ENCODE measurements at regions not wholly inside any gene's neighbourhood (a gene's known extent, or its start where the extent isn't known, plus 50 kb on each side); places are given as distances from the start of the nearest gene placed in this dataset.

DNA sequence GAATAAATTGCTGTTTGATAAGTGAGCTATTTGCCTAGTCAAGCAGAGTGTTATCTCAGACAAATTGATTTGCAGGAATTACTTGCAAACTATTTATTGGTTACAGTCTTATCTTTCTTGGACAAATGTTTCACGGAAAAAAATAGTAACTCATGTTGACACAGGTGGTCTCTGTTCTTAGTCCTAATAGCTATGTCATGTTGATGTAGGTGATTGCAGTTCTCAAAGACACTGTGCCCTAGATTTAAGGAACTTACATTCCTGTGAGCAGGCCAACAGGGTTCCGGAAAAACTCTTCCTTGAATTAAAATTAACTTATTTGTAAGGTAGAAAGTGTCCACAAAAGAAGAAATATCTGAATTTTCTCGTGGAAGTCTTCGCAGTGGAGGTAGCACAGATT lies 109.6 kb upstream of the SLCO6A1 start:
- no peak for DNase-seq (ENCODE audit: low read depth)
- no peak for TF ChIP-seq CTCF (IDR thresholded peaks at IDR 0.05; ENCODE audit: insufficient read depth, low read depth, low read length, missing control alignments)
- no peak overlapping the region for H3K4me3 ChIP-seq (ENCODE audit: low read length)

GRCh38 chr5:102611312-102611711 lies 112.5 kb upstream of the SLCO6A1 start:
- TF ChIP-seq CTCF (IDR thresholded peaks at IDR 0.05; ENCODE audit: insufficient read depth, low read depth, low read length, missing control alignments) = no peak
- DNase-seq (ENCODE audit: low read depth) = peak; percentile 21
- no peak overlapping the region for H3K4me3 ChIP-seq (ENCODE audit: low read length)

- TF ChIP-seq CTCF (IDR thresholded peaks at IDR 0.05; ENCODE audit: insufficient read depth, low read depth, low read length, missing control alignments) = no peak
- no peak for DNase-seq (ENCODE audit: low read depth)
- H3K4me3 ChIP-seq (ENCODE audit: low read length) = no peak overlapping the region
These were observed 114.9 kb upstream of the SLCO6A1 start for GRCh38 chr5:102613661-102614060.

DNA sequence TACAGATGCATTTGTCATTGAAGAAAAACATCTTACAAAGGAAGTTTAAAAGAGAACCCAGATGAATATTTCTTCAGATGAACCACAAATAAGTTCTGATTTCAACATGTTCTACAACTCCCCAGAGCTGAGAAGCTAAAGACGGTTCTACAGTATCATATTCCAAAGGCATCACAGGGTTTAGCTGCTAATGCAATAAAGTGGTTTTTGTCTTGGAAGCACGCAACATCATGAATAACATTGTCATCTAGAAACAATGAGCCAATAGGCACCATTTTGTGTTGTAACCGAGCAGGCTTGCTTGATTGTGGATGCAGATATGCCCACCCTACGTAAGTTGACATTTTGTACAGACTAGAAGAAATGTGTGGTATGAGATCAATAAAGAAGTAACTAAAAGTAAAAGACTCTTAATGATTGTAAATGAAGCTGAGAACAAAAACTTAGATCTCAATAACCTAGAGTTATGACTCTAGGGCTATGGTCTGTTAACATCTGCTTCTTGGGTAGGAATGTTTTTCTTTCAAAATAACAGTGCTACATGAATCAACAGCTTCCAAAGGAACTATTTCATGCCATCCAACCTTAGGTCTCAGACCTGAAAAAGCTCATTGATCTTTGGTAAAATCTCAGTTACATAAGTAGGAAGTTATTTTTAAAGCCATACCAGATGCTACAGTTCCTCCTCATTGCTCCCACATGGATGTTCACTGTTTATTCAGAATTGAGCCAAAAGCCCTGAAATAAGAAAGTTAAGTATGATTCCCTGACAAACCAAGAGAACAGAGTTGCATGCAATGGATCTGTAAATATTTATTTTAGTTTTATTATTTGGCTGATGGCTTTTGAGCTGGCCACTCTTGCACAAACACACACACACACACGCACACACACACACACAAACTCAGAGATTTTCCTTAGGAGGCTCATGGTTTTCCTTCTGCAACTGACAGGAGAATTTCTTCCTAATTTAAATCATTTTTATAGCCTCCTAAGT lies 118.7 kb upstream of the SLCO6A1 start:
- TF ChIP-seq CTCF (IDR thresholded peaks at IDR 0.05; ENCODE audit: insufficient read depth, low read depth, low read length, missing control alignments) = no peak
- no peak overlapping the region for H3K4me3 ChIP-seq (ENCODE audit: low read length)
- no peak for DNase-seq (ENCODE audit: low read depth)

- no peak for DNase-seq (ENCODE audit: low read depth)
- TF ChIP-seq CTCF (IDR thresholded peaks at IDR 0.05; ENCODE audit: insufficient read depth, low read depth, low read length, missing control alignments) = no peak
- H3K4me3 ChIP-seq (ENCODE audit: low read length) = no peak overlapping the region
These were observed 123.5 kb upstream of the SLCO6A1 start for GRCh38 chr5:102622262-102622661.

- DNase-seq (ENCODE audit: low read depth) = no peak
- TF ChIP-seq CTCF (IDR thresholded peaks at IDR 0.05; ENCODE audit: insufficient read depth, low read depth, low read length, missing control alignments) = no peak
- no peak overlapping the region for H3K4me3 ChIP-seq (ENCODE audit: low read length)
These were observed 124.7 kb upstream of the SLCO6A1 start for GRCh38 chr5:102623329-102624065.
